ENCODE measurements at regions not wholly inside any gene's neighbourhood (a gene's known extent, or its start where the extent isn't known, plus 50 kb on each side); places are given as distances from the start of the nearest gene placed in this dataset.

GRCh38 chr1:229980009-229980408 is 87.0 kb upstream of the GALNT2 start:
- no peak for DNase-seq

GRCh38 chr1:229981736-229982135 is 85.3 kb upstream of the GALNT2 start:
- no peak for DNase-seq

- no peak for DNase-seq
Measured at GRCh38 chr1:229984310-229984991, 82.6 kb upstream of the GALNT2 start.

- DNase-seq, result no peak
Measured at GRCh38 chr1:229984992-229985612, 81.9 kb upstream of the GALNT2 start.

GRCh38 chr1:229985613-229986010 is 81.4 kb upstream of the GALNT2 start:
- no peak for DNase-seq

GRCh38 chr1:229986737-229987337 is 80.2 kb upstream of the GALNT2 start:
- DNase-seq, result no peak

GRCh38 chr1:229987953-229988352 is 79.1 kb upstream of the GALNT2 start:
- DNase-seq, result no peak

- no peak for DNase-seq
Measured at GRCh38 chr1:229988534-229988933, 78.5 kb upstream of the GALNT2 start.

- no peak for DNase-seq
Measured at GRCh38 chr1:229989591-229990248, 77.3 kb upstream of the GALNT2 start.

- DNase-seq, result no peak
Measured at GRCh38 chr1:229990326-229990725, 76.7 kb upstream of the GALNT2 start.

- DNase-seq, result no peak
Measured at GRCh38 chr1:229991104-229991513, 75.9 kb upstream of the GALNT2 start.

- DNase-seq, result peak; percentile 64
Measured at GRCh38 chr1:229991724-229992333, 75.2 kb upstream of the GALNT2 start.

- DNase-seq, result no peak
Measured at GRCh38 chr1:229993060-229993459, 74.0 kb upstream of the GALNT2 start.

- no peak for DNase-seq
Measured at GRCh38 chr1:229993894-229994293, 73.1 kb upstream of the GALNT2 start.

- DNase-seq, result no peak
Measured at GRCh38 chr1:229999004-229999670, 67.9 kb upstream of the GALNT2 start.

GRCh38 chr1:230000493-230001184 is 66.4 kb upstream of the GALNT2 start:
- no peak for DNase-seq

GRCh38 chr1:230002164-230002803 is 64.8 kb upstream of the GALNT2 start:
- DNase-seq, result no peak

- no peak for DNase-seq
Measured at GRCh38 chr1:230003409-230003808, 63.6 kb upstream of the GALNT2 start.

GRCh38 chr1:230005040-230005439 is 62.0 kb upstream of the GALNT2 start:
- DNase-seq, result no peak

GRCh38 chr1:230008721-230009120 is 58.3 kb upstream of the GALNT2 start:
- no peak for DNase-seq

GRCh38 chr1:230009611-230010313 is 57.3 kb upstream of the GALNT2 start:
- no peak for DNase-seq
